Activated CD4-positive, alpha-beta T cell treated with anti-CD3 and anti-CD28 coated beads, Interleukin-2, amount 10 ng/mL, durations not matched to agents 24 days and 14 days (primary cell): ENCODE measurements at regions not wholly inside any gene's neighbourhood (a gene's known extent, or its start where the extent isn't known, plus 50 kb on each side); places are given as distances from the start of the nearest gene placed in this dataset.

Experiments
- DNase-seq: peaks from one replicate; pipeline ENCODE4 v3.0.0; 2022
- H3K27ac Mint-ChIP-seq: one replicate; pipeline ENCODE4 v1.8.0; 2022; ENCODE audit warnings: mild to moderate bottlenecking, mixed read lengths
- H3K27me3 Mint-ChIP-seq: one replicate; pipeline ENCODE4 v1.8.0; 2022; ENCODE audit warnings: mixed read lengths
- H3K36me3 Mint-ChIP-seq: one replicate; pipeline ENCODE4 v1.8.0; 2022; ENCODE audit warnings: low read depth, mild to moderate bottlenecking, mixed read lengths
- H3K4me1 Mint-ChIP-seq: one replicate; pipeline ENCODE4 v1.8.0; 2021; ENCODE audit warnings: mixed read lengths
- H3K4me3 Mint-ChIP-seq: one replicate; pipeline ENCODE4 v1.8.0; 2022; ENCODE audit warnings: mild to moderate bottlenecking, moderate library complexity, mixed read lengths
- H3K9me3 Mint-ChIP-seq: one replicate; pipeline ENCODE4 v1.8.0; 2021; ENCODE audit warnings: mixed read lengths
- intact Hi-C: fragments of 100-400 bp; cut with micrococcal nuclease; formaldehyde crosslinking; loops from one replicate; pipeline ENCODE4 v1.15.1; 2023

DNA sequence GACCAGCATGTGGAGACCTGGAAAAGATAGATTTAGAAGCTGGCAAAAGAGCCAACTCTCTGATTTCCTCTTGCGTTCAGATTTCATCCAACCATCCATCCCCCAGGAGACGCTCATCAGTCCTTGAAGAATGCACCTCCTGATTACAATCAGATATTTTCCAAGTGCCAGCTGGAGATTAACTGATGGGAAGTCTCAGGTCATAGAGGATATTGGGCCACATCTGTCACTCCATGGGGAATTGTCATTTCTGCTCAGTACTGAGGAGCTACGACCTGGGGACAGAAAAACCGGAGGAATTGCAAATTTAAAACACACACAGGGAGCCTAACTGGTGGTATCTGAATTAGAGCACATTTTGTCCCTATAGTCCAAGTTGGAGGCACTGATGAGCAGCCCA lies 496.2 kb upstream of the SULF2 start:
- no peak for DNase-seq
- no peak overlapping the region for H3K27ac Mint-ChIP-seq

DNA sequence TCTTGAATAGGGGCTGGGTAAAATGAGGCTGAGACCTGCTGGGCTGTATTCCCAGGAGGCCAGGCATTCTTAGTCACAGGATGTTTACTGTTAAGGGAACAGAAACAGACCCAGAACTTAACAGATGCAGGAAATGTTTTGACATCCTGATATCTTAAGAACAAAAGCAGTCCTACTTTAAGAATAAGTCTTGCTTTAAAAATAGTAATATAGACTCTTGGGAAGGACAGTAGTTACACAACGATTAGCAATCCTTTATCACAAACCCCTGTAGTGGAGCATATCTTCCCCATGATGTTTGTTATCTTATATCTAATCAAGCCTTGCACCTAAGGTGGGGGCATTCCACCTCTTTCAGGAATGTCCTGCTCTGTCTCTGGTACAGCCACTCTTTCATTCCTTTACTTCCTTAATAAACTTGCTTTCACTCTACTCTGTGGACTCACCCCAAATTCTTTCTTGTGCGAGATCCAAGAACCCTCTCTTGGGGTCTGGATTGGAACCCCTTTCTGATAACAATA lies 493.7 kb upstream of the SULF2 start:
- Mint-ChIP-seq H3K27ac (no peak overlapping the region), H3K27me3 (peaks cover 2% of the 10 kb centered on the region), H3K4me3 (no peak overlapping the region), H3K4me1 (no peaks in the 10 kb centered on the region), H3K9me3 (no peaks in the 10 kb centered on the region), H3K36me3 (no peaks in the 10 kb centered on the region)
- intact Hi-C loops = no loop called here
- no peak for DNase-seq

More for the DNA sequence above, 496.2 kb upstream of the SULF2 start:
- H3K4me1 Mint-ChIP-seq = no peaks in the 10 kb centered on the region
- H3K27me3 Mint-ChIP-seq = peaks cover 4% of the 10 kb centered on the region
- no peaks in the 10 kb centered on the region for H3K9me3 Mint-ChIP-seq
- intact Hi-C loops = no loop called here
- H3K36me3 Mint-ChIP-seq = no peaks in the 10 kb centered on the region
- H3K4me3 Mint-ChIP-seq = no peak overlapping the region

DNA sequence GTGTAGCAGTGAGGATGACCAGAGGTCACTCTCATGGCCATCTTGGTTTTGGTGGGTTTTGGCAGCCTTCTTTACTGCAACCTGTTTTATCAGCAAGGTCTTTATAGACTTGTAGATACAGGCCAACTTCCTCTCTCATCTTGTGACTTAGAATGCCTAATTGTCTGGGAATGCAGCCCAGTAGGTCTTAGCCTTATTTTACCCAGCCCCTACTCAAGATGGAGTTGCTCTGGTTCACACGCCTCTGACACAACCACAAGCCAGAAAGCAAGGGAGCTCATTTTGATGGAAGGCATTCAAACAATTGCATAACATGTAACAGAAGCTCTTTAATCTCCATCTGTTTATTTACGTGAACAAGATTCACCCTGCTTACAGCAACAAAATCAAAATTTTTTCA lies 492.0 kb upstream of the SULF2 start:
- Mint-ChIP-seq H3K4me3 (no peak overlapping the region), H3K36me3 (no peaks in the 10 kb centered on the region), H3K27ac (no peak overlapping the region), H3K27me3 (peaks cover 4% of the 10 kb centered on the region), H3K9me3 (no peaks in the 10 kb centered on the region), H3K4me1 (no peaks in the 10 kb centered on the region)
- intact Hi-C loops = no loop called here
- no peak for DNase-seq

DNA sequence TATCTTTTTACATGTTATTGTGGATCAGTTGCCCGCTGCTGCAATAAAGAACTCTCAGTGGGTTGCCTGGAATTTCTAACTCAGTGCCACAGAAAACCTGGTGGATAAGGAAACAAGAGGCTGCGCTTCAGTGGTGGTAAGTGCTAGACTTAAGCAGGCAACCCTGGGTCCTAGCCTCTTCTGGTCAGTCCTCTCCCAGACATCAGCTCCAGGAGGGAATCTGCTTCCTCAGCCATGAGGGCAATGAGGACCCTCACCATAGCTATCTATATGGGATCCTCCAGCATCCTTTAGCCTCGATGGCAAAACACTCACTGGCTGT lies 490.7 kb upstream of the SULF2 start:
- Mint-ChIP-seq H3K27me3 (peaks cover 4% of the 10 kb centered on the region), H3K36me3 (no peaks in the 10 kb centered on the region), H3K4me1 (no peaks in the 10 kb centered on the region), H3K4me3 (no peak overlapping the region), H3K9me3 (no peaks in the 10 kb centered on the region), H3K27ac (no peak overlapping the region)
- intact Hi-C loops = no loop called here
- DNase-seq = no peak

DNA sequence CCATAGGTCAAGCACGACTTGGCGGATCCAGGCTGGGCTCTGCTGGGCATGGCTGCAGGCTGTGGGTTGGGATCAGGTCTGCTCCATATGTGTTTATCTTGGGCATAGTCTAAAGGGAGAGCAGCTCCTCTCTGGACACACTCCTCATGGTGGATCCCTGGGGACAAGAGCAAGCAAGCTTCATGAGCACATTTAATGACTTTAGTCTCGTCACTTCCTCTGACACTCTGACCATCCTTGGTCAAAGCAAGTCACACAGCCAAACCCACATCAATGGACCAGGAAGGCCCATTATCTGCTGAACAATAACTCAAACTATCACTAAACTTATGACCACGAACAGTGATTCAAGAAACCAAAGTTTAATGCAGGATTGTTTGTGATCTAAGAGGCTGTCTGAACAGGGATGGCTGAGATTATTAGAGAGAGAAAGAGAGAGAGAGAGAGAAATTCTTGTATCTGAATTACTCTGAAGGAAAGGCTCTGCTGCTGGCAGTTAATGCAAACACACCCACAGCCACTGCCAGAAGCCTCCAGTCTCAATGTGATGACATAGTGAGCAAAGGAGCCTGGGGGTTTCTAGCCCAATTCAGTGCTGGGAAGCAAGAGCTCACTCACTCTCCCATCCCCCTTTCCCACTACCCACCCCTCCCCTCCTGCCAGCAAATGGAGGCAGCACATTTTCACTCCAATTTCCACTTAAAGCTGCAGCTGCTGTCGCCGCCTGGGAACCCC lies 490.2 kb upstream of the SULF2 start:
- no peak for DNase-seq
- Mint-ChIP-seq H3K4me3 (no peak overlapping the region), H3K9me3 (no peaks in the 10 kb centered on the region), H3K27ac (no peak overlapping the region), H3K4me1 (no peaks in the 10 kb centered on the region), H3K27me3 (peaks cover 4% of the 10 kb centered on the region), H3K36me3 (no peaks in the 10 kb centered on the region)
- intact Hi-C loops = no loop called here

DNA sequence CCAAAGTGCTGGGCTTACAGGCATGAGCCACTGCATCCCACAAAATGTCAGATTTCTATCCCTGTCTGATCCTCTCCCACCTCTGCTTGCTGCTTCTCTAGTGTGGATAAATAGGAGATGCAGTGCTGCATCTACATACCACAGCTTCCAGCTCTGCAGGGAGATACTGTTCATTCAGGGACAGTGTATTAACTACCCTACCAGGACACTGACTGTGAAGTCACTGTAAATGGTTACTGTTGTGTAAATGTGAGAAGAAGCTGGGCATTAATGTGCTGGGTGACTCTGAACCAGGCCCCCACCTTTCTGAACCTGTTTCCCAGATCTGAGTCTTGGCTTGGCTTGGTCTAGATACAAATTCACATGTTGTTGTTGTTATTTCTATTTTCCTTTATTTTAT lies 488.6 kb upstream of the SULF2 start:
- H3K27ac Mint-ChIP-seq = no peak overlapping the region
- H3K4me1 Mint-ChIP-seq = no peaks in the 10 kb centered on the region
- H3K4me3 Mint-ChIP-seq = no peak overlapping the region
- H3K27me3 Mint-ChIP-seq = peaks cover 4% of the 10 kb centered on the region
- intact Hi-C loops = no loop called here
- no peaks in the 10 kb centered on the region for H3K36me3 Mint-ChIP-seq
- H3K9me3 Mint-ChIP-seq = no peaks in the 10 kb centered on the region
- no peak for DNase-seq

DNA sequence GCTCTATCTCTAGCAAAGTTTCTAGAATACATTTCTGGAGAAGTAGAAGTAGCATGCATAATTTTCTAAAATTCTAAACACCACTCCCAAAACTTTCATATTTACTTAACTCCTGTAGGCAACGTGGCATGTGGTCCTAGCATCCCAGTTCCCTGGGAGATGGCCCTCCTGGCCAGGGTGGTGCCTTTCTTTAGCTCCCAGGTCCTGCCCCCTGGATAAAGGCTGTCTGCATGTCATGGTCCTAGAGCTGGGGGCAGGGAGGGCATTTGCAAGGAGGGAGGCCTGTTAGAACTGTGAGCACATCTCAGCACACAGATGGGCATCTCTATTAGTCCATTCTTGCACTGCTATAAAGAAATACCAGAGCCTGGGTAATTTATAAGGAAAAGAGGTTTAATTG lies 485.6 kb upstream of the SULF2 start:
- intact Hi-C loops = no loop called here
- Mint-ChIP-seq H3K4me3 (no peak overlapping the region), H3K27me3 (peaks cover 2% of the 10 kb centered on the region), H3K4me1 (no peaks in the 10 kb centered on the region), H3K27ac (no peak overlapping the region), H3K9me3 (no peaks in the 10 kb centered on the region), H3K36me3 (no peaks in the 10 kb centered on the region)
- no peak for DNase-seq

DNA sequence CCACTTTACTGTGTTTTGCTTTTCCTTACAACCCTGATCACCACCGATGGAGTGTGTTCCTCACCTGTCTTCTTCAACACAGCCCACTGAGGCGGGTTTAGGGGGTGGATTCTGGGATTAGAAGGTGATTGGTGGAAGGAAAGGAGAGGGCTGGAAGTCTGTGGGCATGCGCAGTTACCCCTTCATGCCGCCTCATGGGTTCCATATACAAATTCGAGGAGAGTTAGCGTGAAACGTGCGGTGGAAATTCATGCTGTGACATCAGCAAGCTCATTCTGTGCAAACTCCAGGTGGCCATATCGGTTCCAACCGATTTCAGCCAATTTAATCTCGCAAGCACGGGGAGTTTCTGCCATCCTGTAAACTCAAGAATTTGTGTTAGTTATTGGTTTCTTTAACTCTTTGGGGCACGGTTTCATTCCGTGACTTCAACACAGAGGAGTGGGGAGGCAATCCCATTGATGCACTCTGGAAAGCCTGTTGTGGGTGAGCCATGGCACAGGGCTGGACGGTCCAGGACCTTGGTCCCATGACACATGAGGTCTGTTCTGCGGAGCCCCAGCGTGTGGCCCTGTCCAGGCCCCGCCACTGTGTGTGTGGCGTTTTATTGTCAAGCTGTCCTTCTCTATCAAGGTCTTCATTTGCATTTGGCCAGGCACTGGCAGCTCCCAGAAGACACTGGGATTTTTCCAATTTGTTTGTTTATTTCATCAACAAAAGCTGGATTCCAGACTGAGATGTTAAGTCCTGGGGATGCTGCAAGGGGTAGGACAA lies 482.8 kb upstream of the SULF2 start:
- H3K4me1 Mint-ChIP-seq = no peaks in the 10 kb centered on the region
- no peaks in the 10 kb centered on the region for H3K36me3 Mint-ChIP-seq
- no peaks in the 10 kb centered on the region for H3K9me3 Mint-ChIP-seq
- H3K4me3 Mint-ChIP-seq = no peak overlapping the region
- DNase-seq = no peak
- H3K27ac Mint-ChIP-seq = no peak overlapping the region
- intact Hi-C loops = no loop called here
- H3K27me3 Mint-ChIP-seq = peaks cover 2% of the 10 kb centered on the region

DNA sequence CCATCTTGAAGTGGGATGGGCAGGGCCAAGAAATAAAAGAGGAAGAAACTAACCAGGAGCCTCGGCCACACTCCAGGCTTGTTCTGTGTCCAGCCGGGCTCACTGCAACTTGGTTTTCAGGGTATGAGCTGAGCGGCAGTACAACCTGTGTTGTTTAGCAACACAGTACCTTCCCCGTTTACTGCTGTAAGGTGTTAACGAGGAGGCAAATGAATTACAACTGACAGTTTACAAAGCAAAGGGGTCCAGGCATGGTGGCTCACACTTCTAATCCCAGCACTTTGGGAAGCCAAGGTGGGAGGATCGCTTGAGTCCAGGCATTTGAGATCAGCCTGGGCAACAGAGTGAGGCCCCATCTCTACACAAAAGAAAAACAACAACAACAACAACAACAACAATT lies 481.3 kb upstream of the SULF2 start:
- no peaks in the 10 kb centered on the region for H3K36me3 Mint-ChIP-seq
- no peaks in the 10 kb centered on the region for H3K9me3 Mint-ChIP-seq
- no peaks in the 10 kb centered on the region for H3K27me3 Mint-ChIP-seq
- H3K4me3 Mint-ChIP-seq = no peak overlapping the region
- intact Hi-C loops = no loop called here
- DNase-seq = no peak
- H3K27ac Mint-ChIP-seq = no peak overlapping the region
- no peaks in the 10 kb centered on the region for H3K4me1 Mint-ChIP-seq

DNA sequence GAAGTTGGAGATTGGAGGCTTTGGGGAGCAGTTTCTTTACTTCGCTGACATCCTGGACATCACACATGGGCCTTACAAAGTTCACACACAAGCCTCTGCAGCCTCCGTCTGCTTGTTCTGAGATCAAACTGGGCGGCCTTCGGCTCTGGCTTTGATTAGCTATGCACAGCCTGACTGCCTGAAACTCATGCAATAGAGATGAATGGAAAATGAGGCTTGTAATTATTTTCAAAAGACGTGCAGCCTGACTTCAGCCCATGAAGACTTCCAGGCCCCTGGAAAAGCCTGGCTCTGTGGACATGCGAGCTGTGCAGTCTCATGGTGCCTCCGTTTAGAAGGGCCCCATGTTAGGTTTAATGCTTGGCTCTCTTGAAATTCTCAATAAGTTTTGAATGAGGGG lies 480.5 kb upstream of the SULF2 start:
- Mint-ChIP-seq H3K4me1 (no peaks in the 10 kb centered on the region), H3K27ac (no peak overlapping the region), H3K9me3 (no peaks in the 10 kb centered on the region), H3K36me3 (no peaks in the 10 kb centered on the region), H3K4me3 (no peak overlapping the region), H3K27me3 (no peaks in the 10 kb centered on the region)
- intact Hi-C loops = no loop called here
- DNase-seq = no peak

DNA sequence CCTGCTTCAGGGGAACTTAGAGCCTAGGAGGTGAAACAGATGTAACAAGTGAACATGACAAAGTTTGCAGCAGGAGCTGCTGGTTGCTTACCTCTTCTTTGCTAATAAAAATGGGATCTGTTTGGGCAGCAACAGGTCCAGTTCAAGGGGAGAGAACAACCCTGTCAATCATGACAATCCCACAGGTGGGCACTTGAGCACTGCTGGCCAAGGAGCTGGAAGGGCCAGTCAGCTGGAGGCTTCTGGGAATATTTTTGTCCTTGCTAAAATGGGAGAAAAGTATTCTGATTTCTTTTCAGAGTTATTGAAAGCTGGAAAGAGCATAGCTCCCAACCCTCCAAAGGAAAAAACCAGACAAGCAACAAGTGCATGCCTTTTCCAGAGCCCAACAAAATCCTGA lies 477.7 kb upstream of the SULF2 start:
- Mint-ChIP-seq H3K4me3 (no peak overlapping the region), H3K4me1 (no peaks in the 10 kb centered on the region), H3K27ac (no peak overlapping the region), H3K36me3 (no peaks in the 10 kb centered on the region), H3K9me3 (no peaks in the 10 kb centered on the region), H3K27me3 (peaks cover 1% of the 10 kb centered on the region)
- no peak for DNase-seq
- intact Hi-C loops = no loop called here

DNA sequence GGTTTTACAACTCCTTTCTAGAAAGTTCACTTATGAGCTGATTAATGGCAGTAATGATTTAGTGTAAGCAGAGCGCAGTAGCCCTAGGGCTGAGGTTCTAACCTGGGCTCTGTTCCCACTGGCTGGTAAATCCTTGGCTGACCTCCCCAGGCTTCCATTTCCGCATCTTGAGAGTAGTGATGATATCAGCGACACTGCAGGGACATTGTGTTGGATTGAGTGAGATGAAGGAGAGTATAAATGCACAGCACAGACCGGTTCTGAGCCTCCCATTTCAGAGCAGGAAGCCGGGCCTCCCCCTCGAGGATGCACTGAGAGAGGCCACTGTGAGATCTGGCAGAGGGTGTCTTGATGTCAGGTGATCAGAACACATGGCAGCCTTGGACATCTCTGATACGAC lies 477.2 kb upstream of the SULF2 start:
- intact Hi-C loops = no loop called here
- DNase-seq = no peak
- Mint-ChIP-seq H3K27ac (no peak overlapping the region), H3K9me3 (no peaks in the 10 kb centered on the region), H3K4me1 (no peaks in the 10 kb centered on the region), H3K4me3 (no peak overlapping the region), H3K27me3 (peaks cover 1% of the 10 kb centered on the region), H3K36me3 (no peaks in the 10 kb centered on the region)

DNA sequence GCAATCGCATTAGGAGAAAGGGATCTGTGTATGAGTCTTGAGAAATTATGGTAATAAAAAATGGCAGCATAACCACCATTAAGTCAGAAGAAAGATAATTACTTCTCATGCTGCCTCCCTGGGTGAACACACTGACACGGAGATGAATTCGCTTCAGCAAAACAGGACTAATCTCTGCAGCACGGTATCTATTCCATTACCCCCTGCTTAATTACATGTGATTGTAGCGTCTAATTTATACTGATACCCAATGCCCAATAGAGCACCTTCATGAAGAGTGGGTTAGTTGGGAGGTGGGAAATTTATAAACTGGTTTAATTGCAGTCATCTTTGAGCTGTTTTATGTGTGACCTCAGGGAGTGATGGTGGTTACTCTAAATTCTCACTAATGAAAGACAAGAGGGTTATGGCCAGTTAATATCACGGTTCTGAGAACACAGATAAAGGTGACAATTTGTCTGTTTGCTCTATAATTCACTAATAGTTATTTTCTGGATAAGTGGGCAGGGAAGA lies 476.2 kb upstream of the SULF2 start:
- H3K9me3 Mint-ChIP-seq = no peaks in the 10 kb centered on the region
- H3K4me1 Mint-ChIP-seq = no peaks in the 10 kb centered on the region
- DNase-seq = no peak
- no peaks in the 10 kb centered on the region for H3K36me3 Mint-ChIP-seq
- peaks cover 3% of the 10 kb centered on the region for H3K27me3 Mint-ChIP-seq
- no peak overlapping the region for H3K4me3 Mint-ChIP-seq
- H3K27ac Mint-ChIP-seq = no peak overlapping the region
- intact Hi-C loops = no loop called here

DNA sequence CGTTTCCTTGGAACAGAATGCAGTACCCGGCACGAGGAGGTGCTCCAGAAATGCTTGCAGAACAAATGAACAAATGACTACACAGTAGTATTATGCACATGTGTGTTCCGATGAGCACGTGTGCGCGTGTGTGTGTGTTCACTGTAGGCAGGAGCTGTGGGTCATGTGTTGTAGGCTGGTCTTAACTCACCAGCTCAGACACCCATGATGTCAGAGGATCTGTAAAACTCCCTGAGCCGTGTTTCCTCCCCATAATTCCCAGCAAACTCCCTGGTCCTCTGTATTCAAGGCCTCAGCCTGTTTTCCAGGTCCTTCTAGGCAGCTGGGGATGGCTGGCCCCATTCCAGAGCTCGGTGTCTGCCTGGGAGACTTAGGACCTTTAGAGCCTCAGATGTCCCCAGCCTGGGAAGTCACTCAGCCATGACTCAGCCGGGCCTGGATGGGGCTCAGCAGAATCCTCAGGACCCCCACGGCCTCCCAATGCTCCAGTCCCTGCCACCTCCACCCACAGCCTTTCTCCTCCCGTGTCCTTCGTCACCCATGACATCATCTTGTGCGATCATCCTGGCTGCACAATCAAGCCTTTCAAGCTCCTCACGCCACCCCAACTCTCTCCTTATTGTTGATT lies 475.0 kb upstream of the SULF2 start:
- H3K27me3 Mint-ChIP-seq = peaks cover 8% of the 10 kb centered on the region
- no peak overlapping the region for H3K4me3 Mint-ChIP-seq
- intact Hi-C loops = no loop called here
- no peak overlapping the region for H3K27ac Mint-ChIP-seq
- no peaks in the 10 kb centered on the region for H3K36me3 Mint-ChIP-seq
- no peak for DNase-seq
- H3K9me3 Mint-ChIP-seq = peaks cover 5% of the 10 kb centered on the region
- H3K4me1 Mint-ChIP-seq = no peaks in the 10 kb centered on the region
